Endothelial cell of umbilical vein (primary cell): ENCODE measurements at regions not wholly inside any gene's neighbourhood (a gene's known extent, or its start where the extent isn't known, plus 50 kb on each side); places are given as distances from the start of the nearest gene placed in this dataset.

Source experiments
- BruUV-seq: library from RNA; stranded (reverse); fragments of 400-500 nt; replicated peaks from 2 replicates; lab custom pipeline; 2021; lab: Mats Ljungman, UMichigan
- CTCF ChIA-PET: fragments of 300-600, 350-600 bp; sonication (Branson Sonifier 250); formaldehyde crosslinking; loops from one replicate; lab custom pipeline; 2021; ENCODE audit warnings: antibody characterized with exemption, inconsistent platforms; lab: Charles Lee
- POLR2A ChIA-PET: fragments of 300-600, 350-600 bp; sonication (Branson Sonifier 250); formaldehyde crosslinking; loops from one replicate; lab custom pipeline; 2021; ENCODE audit warnings: antibody characterized with exemption, inconsistent platforms; lab: Charles Lee
- DNase-seq: peaks from one replicate; pipeline ENCODE4 v3.0.0-alpha.2; 2011; ENCODE audit warnings: low read depth, low spot score
- FAIRE-seq: peaks from 2 replicates; lab custom pipeline; 2011; peaks lifted over from hg19 to GRCh38; lab: Jason Lieb, UNC
- H2AFZ ChIP-seq: 2 replicates; pipeline ENCODE4 v1.6.0; 2012; ENCODE audit warnings: low read depth, low read length, control low read depth, inconsistent platforms
- H3K27ac ChIP-seq: 2 replicates; pipeline ENCODE4 v1.5.1; 2011; ENCODE audit warnings: low read depth, mild to moderate bottlenecking, control low read depth, low read length, moderate library complexity; ENCODE audit not compliant: insufficient read depth
- H3K27me3 ChIP-seq, 2 experiments: 2 replicates each; pipeline versions ENCODE4 v1.6.0 to v1.6.1; 2011; ENCODE audit warnings: low read length in 2 of 2, mixed read lengths in 1 of 2; ENCODE audit not compliant: control insufficient read depth in 2 of 2, insufficient read depth in 2 of 2
- H3K36me3 ChIP-seq, 2 experiments: 2 replicates in 1 of 2; 3 replicates in 1 of 2; pipeline ENCODE4 v1.5.1; 2011; ENCODE audit warnings: low read length in 2 of 2, mild to moderate bottlenecking in 1 of 2, moderate library complexity in 1 of 2; ENCODE audit not compliant: control insufficient read depth in 2 of 2, insufficient read depth in 2 of 2; ENCODE audit errors: extremely low read depth in 1 of 2
- H3K4me1 ChIP-seq: 3 replicates; pipeline ENCODE4 v1.5.1; 2011; ENCODE audit warnings: mild to moderate bottlenecking, low read length; ENCODE audit not compliant: control insufficient read depth, insufficient read depth; ENCODE audit errors: extremely low read depth
- H3K4me2 ChIP-seq: 2 replicates; pipeline ENCODE4 v1.6.1; 2011; ENCODE audit warnings: low read length, control low read depth, mixed read lengths; ENCODE audit not compliant: insufficient read depth
- H3K4me3 ChIP-seq, 3 experiments: fragments of 200-600 bp in 1 of 3; sonication (generic), shearing (Covaris generic) in 1 of 3; replicated peaks in 1 of 3; 2 replicates each; pipeline ENCODE4 v1.5.1; 2011 to 2016; ENCODE audit warnings: control low read depth in 3 of 3, low read length in 3 of 3, mild to moderate bottlenecking in 2 of 3, inconsistent platforms in 1 of 3, low read depth in 1 of 3, moderate library complexity in 1 of 3; ENCODE audit not compliant: insufficient read depth in 1 of 3
- H3K79me2 ChIP-seq: 2 replicates; pipeline ENCODE4 v1.6.0; 2012; ENCODE audit warnings: low read length, inconsistent platforms; ENCODE audit not compliant: control insufficient read depth, insufficient read depth
- H3K9ac ChIP-seq: replicated peaks from 2 replicates; pipeline ENCODE3; 2011; ENCODE audit warnings: low read length, control low read depth; ENCODE audit not compliant: insufficient read depth; ENCODE audit errors: extremely low read depth
- H3K9me1 ChIP-seq: replicated peaks from 3 replicates; pipeline ENCODE4 v1.6.0; 2011; ENCODE audit warnings: mild to moderate bottlenecking, low read length; ENCODE audit not compliant: control insufficient read depth, insufficient read depth; ENCODE audit errors: extremely low read depth
- H3K9me3 ChIP-seq: replicated peaks from 2 replicates; pipeline ENCODE4 v1.5.1; 2012; ENCODE audit warnings: low read length, inconsistent platforms; ENCODE audit not compliant: control insufficient read depth, insufficient read depth
- H4K20me1 ChIP-seq: replicated peaks from 2 replicates; pipeline ENCODE3; 2011; ENCODE audit warnings: mild to moderate bottlenecking, low read length; ENCODE audit not compliant: control insufficient read depth, insufficient read depth; ENCODE audit errors: extremely low read depth
- CTCF ChIP-seq, 2 donors: IDR thresholded peaks; 1 replicate in 1 of 2; 2 replicates in 1 of 2; pipeline ENCODE4 v1.5.1; 2011; ENCODE audit warnings: low read length in 2 of 2, mild to moderate bottlenecking in 2 of 2, moderate library complexity in 2 of 2, control low read depth in 1 of 2, inconsistent platforms in 1 of 2, low read depth in 1 of 2; ENCODE audit not compliant: insufficient read depth in 1 of 2; ENCODE audit errors: extremely low read depth in 1 of 2
- EZH2 ChIP-seq: IDR thresholded peaks from 2 replicates; pipeline ENCODE4 v1.6.1; 2012; ENCODE audit warnings: borderline replicate concordance, low read depth, mild to moderate bottlenecking, moderate library complexity, low read length, inconsistent platforms; ENCODE audit not compliant: severe bottlenecking
- FOS ChIP-seq: IDR thresholded peaks from 2 replicates; pipeline ENCODE4 v1.6.1; 2011; ENCODE audit warnings: mild to moderate bottlenecking, low read length, moderate library complexity, borderline replicate concordance; ENCODE audit not compliant: insufficient read depth
- GATA2 ChIP-seq: IDR thresholded peaks from 2 replicates; pipeline ENCODE4 v1.7.0; 2011; ENCODE audit warnings: low read depth, mild to moderate bottlenecking, moderate library complexity, mixed read lengths, low read length; ENCODE audit not compliant: insufficient read length, insufficient read depth
- JUN ChIP-seq: IDR thresholded peaks from 2 replicates; pipeline ENCODE4 v1.6.1; 2011; ENCODE audit warnings: borderline replicate concordance, low read depth; ENCODE audit not compliant: insufficient read length, insufficient read depth
- MAX ChIP-seq: IDR thresholded peaks from 2 replicates; pipeline ENCODE4 v1.6.1; 2011; ENCODE audit not compliant: insufficient read depth, insufficient read length
- MYC ChIP-seq: IDR thresholded peaks from one replicate; pipeline ENCODE4 v1.6.1; 2011; ENCODE audit warnings: mild to moderate bottlenecking, low read depth, low read length
- POLR2A ChIP-seq: IDR thresholded peaks from 2 replicates; pipeline ENCODE4 v1.6.1; 2012; ENCODE audit warnings: low read depth, mild to moderate bottlenecking, control low read depth, low read length
- POLR2AphosphoS5 ChIP-seq: IDR thresholded peaks from 2 replicates; pipeline ENCODE4 v1.6.1; 2012; ENCODE audit warnings: low read depth, mild to moderate bottlenecking, control low read depth, low read length, moderate library complexity; ENCODE audit not compliant: insufficient read depth
- dilution Hi-C: fragments of 300-500 bp; cut with MboI; formaldehyde crosslinking; loops from one replicate; pipeline ENCODE4 v1.15.0; 2019; ENCODE audit warnings: low sequenced_read_pairs; ENCODE audit not compliant: extremely low pct_ligation_motif_present
- intact Hi-C: fragments of 100-400 bp; cut with micrococcal nuclease; formaldehyde crosslinking; loops from one replicate; pipeline ENCODE4 v1.10.0; 2022

DNA sequence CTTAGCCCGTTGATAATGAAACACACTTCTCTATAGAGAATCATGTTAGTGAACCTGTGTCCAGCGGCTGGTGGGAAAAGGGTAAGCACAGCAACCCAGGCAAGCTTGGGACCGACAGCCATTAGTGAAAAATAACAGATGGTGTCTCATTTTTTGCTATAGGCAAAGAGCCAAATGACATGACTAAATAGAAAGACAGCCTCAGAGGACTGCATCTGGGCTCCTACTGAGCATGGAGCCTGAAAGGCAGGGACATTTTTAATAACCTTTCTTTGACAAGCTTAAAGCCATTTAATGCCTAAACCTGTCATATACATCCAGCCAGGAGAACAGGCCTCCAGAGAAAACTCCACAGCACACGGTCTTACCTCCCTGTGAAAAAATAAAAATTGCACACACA is 67.0 kb downstream of the FANCF start:
- no peak overlapping the region for H3K9ac ChIP-seq
- no peaks in the 10 kb centered on the region for H3K9me3 ChIP-seq
- H2AFZ ChIP-seq, result no peak overlapping the region
- H3K27ac ChIP-seq, result no peak overlapping the region
- no peak overlapping the region for H3K4me2 ChIP-seq
- TF ChIP-seq POLR2A (no peak), JUN (no peak), MYC (no peak), FOS (no peak), GATA2 (no peak), CTCF (IDR thresholded peaks at IDR 0.05; ENCODE audit: extremely low read depth in 1 of 2, insufficient read depth in 1 of 2, low read depth in 1 of 2, low read length in 2 of 2) (no peak), MAX (no peak), POLR2AphosphoS5 (no peak), EZH2 (no peak)
- intact Hi-C loops, result no loop called here
- FAIRE-seq (no peak), DNase-seq (no peak)
- no peaks in the 10 kb centered on the region for H3K4me1 ChIP-seq
- ChIA-PET POLR2A (no interaction called here), CTCF (interaction anchor here (1.2 to 2.7 kb wide), 2 partner anchors 19 to 264 kb away, joined by 3 to 9 read pairs; no protein-coding TSS in a partner anchor)
- no TSS peak for BruUV-seq
- peaks cover 0 to 3% of the 10 kb centered on the region in 2 experiments for H3K27me3 ChIP-seq
- H3K9me1 ChIP-seq, result no peaks in the 10 kb centered on the region
- no peak overlapping the region for H3K4me3 ChIP-seq
- no peaks in the 10 kb centered on the region for H3K79me2 ChIP-seq
- dilution Hi-C loops, result no loop called here
- H3K36me3 ChIP-seq, result no peaks in the 10 kb centered on the region
- no peaks in the 10 kb centered on the region for H4K20me1 ChIP-seq
